ENCODE measurements at regions not wholly inside any gene's neighbourhood (a gene's known extent, or its start where the extent isn't known, plus 50 kb on each side); places are given as distances from the start of the nearest gene placed in this dataset.

DNA sequence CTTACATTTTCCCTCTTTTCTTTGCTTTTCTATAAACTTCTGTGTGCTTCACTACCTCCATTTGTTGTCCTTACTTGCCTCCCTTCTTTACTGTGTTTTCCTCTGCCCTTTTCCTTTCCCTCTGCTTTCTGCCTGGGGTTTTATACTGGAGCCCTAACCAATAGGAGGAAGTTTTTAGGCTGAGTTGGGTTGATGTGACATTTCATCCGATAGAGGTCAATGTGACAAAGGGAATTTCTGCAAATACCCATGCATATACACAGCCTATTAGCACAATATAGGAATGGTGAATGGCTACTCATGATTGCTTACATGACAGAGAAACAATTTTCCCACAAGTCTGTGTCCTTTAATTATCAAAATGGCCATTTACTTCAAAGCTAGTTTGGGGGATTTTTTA, 153.0 kb upstream of the ARPP21 start:
- in situ Hi-C loops (cut with HindIII; ENCODE audit: low pct_unique_long_range_greater_than_20kb, low sequenced_read_pairs): no loop called here
- no peak for DNase-seq (ENCODE audit: low read depth)

DNA sequence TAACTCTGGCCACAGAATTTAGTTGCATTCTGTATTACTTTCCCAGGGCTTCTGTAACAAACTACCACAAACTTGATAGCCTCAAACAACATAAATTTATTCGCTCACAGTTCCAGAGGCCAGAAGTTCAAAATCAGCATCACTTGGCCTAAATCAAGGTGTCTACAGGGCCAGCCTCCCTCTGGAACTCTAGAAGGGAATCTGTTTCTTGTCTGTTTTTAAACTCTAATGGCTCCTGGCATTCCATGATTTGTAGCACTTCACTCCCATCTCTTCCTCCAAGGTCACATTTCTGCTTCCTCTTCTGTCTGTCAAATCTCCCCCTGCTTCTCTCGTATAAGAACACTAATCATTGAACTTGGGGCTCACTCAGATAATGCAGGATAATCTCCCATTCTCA, 151.9 kb upstream of the ARPP21 start:
- DNase-seq (ENCODE audit: low read depth): no peak
- in situ Hi-C loops (cut with HindIII; ENCODE audit: low pct_unique_long_range_greater_than_20kb, low sequenced_read_pairs): no loop called here

DNA sequence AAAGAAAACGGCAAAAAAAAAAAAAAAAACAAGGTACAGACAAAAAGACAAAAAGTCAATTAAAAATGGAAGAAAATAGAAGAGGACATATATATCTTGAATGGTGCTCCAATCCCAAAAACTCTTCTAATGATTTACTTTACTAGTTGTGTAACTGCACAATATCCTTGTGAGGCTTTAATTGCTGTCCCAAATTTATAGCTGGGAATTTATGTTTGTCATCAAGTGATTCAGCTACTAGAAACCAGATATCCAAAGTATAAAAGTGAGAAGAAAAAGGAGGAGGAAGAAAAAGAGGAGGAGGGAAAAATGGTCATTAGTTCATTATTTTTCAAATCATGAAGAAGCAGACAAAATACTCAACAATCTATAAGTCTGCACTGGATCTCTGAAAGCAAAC, 150.8 kb upstream of the ARPP21 start:
- in situ Hi-C loops (cut with HindIII; ENCODE audit: low pct_unique_long_range_greater_than_20kb, low sequenced_read_pairs): no loop called here
- no peak for DNase-seq (ENCODE audit: low read depth)

DNA sequence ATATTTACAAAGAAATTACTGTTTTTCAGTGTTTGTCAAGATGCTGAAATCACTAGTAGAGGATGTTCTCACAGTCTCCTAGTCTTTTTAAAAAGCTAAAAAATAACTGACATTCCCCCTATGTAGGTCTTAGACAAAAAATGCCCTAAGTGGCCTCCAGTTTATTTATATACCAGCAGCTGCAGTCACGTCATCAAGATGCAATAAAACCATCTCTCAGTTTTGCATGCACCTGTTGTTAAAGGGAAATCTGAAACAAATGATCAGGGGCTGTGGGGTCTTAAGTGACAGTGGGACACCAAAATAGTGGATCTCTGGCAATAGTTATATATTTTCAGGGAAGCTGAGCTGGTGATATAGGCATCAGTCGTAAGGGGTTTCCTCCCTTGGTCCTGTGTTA, 146.5 kb upstream of the ARPP21 start:
- in situ Hi-C loops (cut with HindIII; ENCODE audit: low pct_unique_long_range_greater_than_20kb, low sequenced_read_pairs): no loop called here
- no peak for DNase-seq (ENCODE audit: low read depth)

DNA sequence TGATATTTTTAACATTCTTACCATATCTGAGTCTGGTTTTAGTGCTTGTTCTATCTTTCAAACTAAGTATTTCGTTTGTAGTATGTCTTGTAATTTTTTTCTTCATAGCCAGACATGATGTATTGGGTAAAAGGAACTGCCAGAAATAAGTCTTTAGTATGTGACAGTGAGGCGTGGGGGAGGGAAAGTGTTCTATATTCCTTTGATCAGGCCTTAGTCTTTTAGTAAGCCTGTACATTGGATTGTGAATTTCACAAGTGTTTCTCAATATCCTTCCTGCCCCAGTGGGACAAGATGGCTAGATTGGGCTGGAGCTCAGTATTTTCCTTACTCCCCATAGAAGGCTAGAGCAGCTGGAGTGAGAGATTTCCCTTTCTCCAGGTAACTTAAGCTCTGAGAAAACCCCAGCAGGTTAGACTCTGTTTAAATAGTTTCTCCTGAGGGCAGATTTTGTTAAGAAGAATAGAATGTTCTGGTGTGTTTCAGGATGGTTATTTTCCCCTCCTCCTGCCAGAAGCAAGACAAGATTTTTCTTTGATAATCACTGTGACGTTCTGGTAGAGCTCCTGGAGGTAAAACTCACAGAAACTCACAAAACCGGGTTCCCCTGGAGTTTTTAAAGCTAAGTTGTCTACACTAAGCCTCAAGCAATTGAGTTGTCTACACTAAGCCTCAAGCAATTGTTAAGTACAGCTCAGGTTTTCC, 140.7 kb upstream of the ARPP21 start:
- in situ Hi-C loops (cut with HindIII; ENCODE audit: low pct_unique_long_range_greater_than_20kb, low sequenced_read_pairs): no loop called here
- DNase-seq (ENCODE audit: low read depth): no peak

DNA sequence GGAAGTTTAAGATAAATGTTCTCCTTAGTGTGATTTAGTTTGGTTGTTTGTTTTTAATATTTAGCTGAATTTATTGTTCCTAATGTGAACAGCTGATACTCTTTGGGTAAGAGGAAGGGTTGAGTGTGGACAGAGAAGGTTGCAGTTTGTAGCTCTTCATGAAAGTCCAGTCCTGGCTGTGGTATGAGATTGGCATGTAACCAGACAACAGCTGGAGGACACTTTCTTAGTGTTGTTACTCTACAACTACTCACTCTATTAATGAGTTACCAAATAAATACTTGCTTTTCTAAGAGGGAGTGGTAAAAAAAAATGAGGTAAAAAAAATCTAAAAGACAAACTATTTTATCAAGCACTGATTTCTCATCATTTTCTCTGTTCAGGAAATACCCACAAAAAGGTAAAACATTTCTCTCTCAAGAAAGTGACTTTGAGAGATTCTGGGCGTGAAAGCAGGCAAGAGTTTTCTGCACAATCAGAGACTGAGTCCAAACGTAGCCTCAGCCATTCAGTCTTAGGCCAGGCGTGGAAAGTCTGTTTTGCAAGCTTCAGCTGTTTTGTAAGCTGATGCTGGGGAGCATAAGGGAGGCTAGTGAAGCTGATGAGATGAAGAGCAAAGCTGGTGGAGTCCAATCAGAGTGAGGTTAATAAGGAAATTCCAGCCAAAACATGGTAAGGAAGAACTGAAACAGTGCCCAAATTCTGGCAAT, 138.5 kb upstream of the ARPP21 start:
- DNase-seq (ENCODE audit: low read depth): peak; percentile 12
- in situ Hi-C loops (cut with HindIII; ENCODE audit: low pct_unique_long_range_greater_than_20kb, low sequenced_read_pairs): no loop called here

DNA sequence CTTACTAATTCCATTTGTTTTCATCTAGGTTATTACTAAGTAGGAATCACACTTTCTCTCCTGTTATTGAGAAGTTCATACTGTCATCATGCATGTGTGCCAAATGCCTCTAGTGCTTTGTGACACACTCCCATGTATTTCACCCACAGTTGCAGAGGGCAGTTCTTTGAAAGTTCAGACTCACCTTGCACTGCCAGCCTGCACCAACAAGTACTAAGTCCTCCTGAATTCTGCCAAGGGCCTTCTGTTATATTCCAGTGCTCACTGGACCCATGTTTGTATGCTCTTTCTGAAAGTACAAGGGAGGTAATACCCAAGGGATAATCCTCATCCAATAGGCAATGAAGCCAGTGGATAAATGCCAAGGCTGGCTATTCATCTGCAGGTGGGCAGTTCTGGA, 136.6 kb upstream of the ARPP21 start:
- DNase-seq (ENCODE audit: low read depth): no peak
- in situ Hi-C loops (cut with HindIII; ENCODE audit: low pct_unique_long_range_greater_than_20kb, low sequenced_read_pairs): no loop called here

DNA sequence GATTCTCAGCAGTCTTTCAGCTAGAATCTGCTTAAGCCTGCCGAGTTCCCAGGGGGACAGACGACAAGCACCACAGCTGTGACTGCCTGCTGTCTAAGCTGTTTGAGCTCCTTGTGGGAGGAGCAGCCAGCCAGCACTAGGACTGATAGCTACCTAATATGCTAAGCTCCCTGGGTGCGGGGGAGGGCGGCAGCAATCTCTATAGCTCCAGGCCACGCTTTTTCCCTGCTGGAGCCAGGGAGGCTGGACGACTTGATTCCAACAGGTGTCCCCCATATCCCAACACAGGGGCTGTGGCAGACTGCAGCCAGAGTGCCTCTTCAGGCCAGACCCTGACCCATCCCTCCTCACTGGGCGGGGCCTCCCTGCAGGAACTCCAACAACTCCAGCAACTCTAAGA, 134.1 kb upstream of the ARPP21 start:
- no peak for DNase-seq (ENCODE audit: low read depth)
- in situ Hi-C loops (cut with HindIII; ENCODE audit: low pct_unique_long_range_greater_than_20kb, low sequenced_read_pairs): no loop called here

DNA sequence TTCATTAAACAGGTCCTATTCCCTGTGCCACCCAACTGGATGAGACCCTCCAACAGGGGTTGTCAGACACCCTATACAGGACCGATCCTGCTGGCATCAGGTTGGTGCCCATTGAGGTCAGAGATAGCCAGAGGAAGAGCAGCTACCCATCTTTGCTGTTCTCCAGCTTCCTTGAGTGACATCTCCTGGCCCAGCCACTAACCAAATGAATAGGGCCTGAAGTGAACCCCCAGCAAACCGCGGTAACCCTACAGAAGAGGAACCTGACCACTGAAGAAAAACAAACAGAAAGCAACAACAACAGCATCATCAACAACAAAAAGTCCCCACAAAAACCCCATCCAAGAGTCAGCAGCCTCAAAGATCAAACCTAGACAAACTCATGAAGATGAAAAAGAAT, 133.6 kb upstream of the ARPP21 start:
- no peak for DNase-seq (ENCODE audit: low read depth)
- in situ Hi-C loops (cut with HindIII; ENCODE audit: low pct_unique_long_range_greater_than_20kb, low sequenced_read_pairs): no loop called here

DNA sequence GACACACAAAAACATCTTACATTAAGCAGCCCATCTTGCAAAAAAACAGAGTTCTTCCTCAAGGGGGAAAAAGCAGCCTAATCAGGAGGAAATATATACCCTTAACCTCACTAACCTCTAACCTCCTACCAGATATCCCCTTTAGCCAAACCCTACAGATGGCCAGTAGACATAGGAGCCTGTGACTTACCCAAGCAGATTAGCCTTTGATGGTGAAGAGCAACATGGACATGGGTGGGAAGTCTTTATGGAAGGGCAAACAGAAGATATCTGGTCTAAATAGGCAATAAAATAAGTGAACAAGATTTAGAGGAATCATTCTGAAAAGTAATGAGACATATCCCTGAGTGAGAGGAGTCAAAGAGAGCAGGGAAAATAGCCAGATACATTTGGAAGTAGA, 119.4 kb upstream of the ARPP21 start:
- in situ Hi-C loops (cut with HindIII; ENCODE audit: low pct_unique_long_range_greater_than_20kb, low sequenced_read_pairs): no loop called here
- DNase-seq (ENCODE audit: low read depth): no peak

DNA sequence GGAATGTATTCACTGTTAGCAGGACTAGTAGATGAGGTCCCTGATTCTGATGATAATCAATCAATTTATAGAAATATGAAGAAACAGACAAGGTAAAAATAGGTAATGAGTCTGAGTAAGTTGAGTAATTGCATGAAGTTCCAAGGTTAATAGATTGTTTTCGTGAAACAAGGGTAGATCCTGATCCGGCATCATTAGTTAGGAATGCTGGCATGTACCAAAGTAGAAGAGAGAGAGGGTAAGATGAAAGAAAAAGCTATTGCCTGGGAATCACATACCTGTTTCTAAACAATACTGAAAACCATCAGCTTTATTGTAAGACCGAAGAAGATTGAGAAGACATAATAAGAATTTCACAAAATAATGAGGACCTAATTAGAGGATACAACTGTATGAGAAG, 118.1 kb upstream of the ARPP21 start:
- no peak for DNase-seq (ENCODE audit: low read depth)
- in situ Hi-C loops (cut with HindIII; ENCODE audit: low pct_unique_long_range_greater_than_20kb, low sequenced_read_pairs): no loop called here

DNA sequence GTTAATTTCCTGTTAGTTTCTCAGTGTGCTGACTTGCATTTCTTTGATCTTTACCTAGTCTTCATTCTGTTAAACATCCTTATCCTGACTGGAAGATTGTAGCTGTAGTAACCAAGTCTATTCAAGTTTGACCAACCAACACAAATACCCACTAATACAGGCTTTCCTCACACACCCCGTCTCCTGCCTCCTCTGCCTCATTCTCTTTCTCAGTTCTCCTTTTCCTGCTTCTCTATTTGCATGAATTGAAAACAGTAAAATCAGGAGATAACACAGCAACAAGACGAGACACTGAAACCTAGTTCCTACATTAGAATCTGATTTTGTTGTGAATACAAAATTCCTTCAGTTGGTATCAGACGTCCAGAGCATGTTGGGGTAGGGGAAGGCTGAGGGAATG, 116.9 kb upstream of the ARPP21 start:
- in situ Hi-C loops (cut with HindIII; ENCODE audit: low pct_unique_long_range_greater_than_20kb, low sequenced_read_pairs): no loop called here

DNA sequence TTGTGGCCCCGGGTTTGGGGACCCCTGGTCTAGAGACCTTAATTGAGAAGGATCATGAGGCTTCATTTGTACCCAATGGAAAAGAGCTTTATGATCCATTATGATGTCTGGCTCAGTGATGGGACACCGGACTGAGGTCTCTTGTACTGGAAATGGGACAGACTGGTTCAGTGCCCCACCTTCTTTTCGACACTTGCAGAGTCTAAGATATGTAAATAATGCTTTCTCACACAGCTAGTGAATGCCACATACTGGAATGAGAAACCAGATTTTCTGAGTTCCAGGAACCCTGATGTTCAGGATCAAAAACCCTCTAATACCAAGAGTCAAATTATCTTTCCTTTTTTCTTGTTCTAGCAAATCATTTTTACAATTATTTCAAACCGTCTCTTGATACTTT, 116.3 kb upstream of the ARPP21 start:
- DNase-seq (ENCODE audit: low read depth): no peak
- in situ Hi-C loops (cut with HindIII; ENCODE audit: low pct_unique_long_range_greater_than_20kb, low sequenced_read_pairs): no loop called here

More for the DNA sequence above, 116.9 kb upstream of the ARPP21 start:
- DNase-seq (ENCODE audit: low read depth): no peak

DNA sequence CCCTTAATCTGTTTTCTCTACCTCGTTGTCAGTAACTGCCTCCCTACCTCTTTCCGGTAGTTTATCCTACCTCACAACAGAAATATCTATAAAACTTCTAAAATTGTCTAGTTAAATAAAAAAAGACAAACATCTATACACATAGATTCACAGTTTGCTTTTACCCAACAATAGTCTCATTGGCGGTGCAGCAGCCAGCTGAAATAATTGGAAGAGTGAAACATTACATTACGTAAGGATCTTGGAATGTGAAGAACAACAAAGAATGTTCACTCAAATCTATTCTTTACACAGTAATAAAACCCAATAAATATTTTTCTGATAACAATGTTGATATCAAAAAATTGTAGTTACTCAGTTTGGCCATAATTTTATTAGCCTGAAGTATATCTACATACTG, 115.5 kb upstream of the ARPP21 start:
- in situ Hi-C loops (cut with HindIII; ENCODE audit: low pct_unique_long_range_greater_than_20kb, low sequenced_read_pairs): no loop called here
- peak; percentile 35 for DNase-seq (ENCODE audit: low read depth)

DNA sequence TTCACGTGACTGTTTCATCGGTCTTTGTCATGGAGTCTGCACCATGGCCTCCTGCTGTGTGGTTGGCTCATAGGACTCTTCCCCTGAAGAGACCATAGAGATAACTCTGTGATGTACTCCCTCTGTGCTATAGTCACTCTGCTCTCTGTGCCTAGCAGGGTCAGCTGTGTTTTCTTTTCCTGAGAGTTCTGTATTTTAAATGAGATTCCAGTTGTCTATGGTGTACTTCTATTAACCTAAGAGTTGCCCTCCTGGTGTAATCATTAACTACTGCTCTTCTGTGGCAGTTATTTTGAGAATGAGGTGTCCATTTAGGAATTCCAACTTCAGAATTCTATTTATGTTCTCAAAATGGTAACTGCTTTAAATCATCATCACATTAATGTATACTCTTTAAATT, 114.5 kb upstream of the ARPP21 start:
- in situ Hi-C loops (cut with HindIII; ENCODE audit: low pct_unique_long_range_greater_than_20kb, low sequenced_read_pairs): no loop called here
- DNase-seq (ENCODE audit: low read depth): peak; percentile 92

DNA sequence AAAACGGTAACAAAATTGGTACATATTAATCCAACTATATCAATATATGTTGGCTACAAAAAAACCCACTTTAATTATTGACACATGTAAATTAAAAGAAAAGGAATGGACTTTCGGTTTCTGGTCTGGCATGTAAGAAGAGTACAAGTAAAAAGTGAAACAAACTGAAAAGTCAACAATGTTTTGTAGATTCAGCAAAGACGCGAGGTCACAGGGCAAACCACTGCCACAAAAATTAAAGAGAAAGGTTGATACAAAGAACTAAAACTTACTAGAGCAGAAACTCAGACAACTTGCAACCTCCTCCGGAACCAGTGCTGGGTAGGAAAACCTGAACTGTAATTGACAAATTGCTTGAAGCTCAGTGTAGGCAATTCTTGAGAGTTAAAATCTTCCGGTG, 110.6 kb upstream of the ARPP21 start:
- in situ Hi-C loops (cut with HindIII; ENCODE audit: low pct_unique_long_range_greater_than_20kb, low sequenced_read_pairs): no loop called here
- DNase-seq (ENCODE audit: low read depth): peak; percentile 54

DNA sequence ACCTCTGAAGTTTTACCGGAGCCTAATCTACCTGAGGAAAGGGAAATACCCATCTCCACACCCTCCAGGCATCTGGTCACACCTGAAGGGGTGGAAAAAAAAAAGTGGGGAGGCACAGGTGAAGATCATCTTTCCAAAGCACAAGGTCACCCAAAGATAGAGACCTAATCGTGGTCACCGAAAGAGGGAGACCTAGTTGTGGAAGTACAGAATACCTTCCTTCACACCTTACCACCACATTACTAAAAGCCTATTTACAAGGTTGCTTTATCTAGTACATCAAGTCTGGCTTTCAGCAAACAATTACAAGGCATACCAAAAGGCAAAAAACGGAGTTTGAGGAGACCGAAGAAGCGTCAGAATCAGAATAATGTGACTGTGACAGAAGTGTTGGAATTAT, 110.0 kb upstream of the ARPP21 start:
- in situ Hi-C loops (cut with HindIII; ENCODE audit: low pct_unique_long_range_greater_than_20kb, low sequenced_read_pairs): no loop called here
- no peak for DNase-seq (ENCODE audit: low read depth)

DNA sequence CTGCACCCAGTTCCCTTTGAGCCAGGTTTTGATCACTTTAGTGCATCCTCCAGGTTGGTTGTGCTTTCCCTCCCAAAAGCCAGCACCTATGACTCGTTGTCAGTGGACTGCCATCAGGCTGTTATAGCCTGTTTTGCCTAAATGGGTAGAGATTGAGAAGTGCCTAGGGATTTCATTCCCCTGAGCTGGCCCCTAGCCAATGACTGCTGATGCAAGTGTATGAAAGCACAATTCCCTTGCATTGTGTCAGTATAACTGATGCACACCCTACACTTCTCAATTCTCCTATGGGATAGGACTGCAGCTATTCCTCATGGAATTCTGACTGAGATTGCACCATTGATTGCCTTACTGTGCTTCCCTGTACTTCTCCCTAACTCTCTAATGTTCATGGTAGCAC, 102.1 kb upstream of the ARPP21 start:
- in situ Hi-C loops (cut with HindIII; ENCODE audit: low pct_unique_long_range_greater_than_20kb, low sequenced_read_pairs): no loop called here
- DNase-seq (ENCODE audit: low read depth): no peak

DNA sequence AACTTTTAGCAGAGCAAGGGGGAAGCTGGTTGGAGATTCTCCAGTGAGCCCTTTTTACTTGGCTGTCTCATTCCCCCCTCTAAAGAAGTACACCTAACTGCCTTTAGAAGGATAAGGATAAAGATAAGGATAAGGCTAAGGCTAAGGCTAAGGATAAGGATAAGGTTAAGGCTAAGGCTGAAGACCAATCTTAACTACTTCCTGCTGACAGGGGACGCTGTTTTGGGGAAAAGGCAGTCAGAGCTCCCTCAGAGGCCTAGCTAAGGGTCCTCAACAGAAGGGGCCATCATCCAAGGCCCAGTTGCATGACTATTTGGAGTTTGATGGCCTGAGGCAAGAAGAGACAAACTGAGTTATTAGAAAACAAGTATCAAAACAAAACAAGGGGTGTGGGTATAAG, 94.3 kb upstream of the ARPP21 start:
- no peak for DNase-seq (ENCODE audit: low read depth)
- in situ Hi-C loops (cut with HindIII; ENCODE audit: low pct_unique_long_range_greater_than_20kb, low sequenced_read_pairs): no loop called here

DNA sequence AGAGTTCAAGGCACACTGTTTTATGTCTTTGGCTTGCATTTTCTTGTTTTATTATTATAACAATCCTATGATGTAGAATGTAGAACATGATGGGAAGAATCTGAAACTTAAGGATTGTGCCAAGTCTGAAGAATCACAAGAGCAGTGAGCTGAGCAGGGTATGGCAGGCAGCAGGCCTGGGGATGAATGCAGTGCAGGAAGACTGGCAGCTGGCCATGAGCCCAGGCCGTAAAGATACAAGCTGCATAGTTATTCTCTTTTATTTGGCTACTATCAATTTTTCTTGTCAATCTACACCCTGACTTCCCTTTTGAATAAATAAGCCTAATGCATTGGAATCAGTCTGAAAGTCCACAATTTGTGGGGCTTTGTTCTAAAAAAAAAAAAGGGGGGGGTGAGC, 89.6 kb upstream of the ARPP21 start:
- no peak for DNase-seq (ENCODE audit: low read depth)
- in situ Hi-C loops (cut with HindIII; ENCODE audit: low pct_unique_long_range_greater_than_20kb, low sequenced_read_pairs): no loop called here
